ENCODE measurements at regions not wholly inside any gene's neighbourhood (a gene's known extent, or its start where the extent isn't known, plus 50 kb on each side); places are given as distances from the start of the nearest gene placed in this dataset.

GRCh38 chr22:48675830-48676145 lies 1151.9 kb downstream of the BRD1 start:
- H3K4me3 ChIP-seq (ENCODE audit: severe bottlenecking), result no peak overlapping the region
- H3K27ac ChIP-seq (ENCODE audit: poor library complexity, severe bottlenecking), result no peak overlapping the region
- DNase-seq (ENCODE audit: low spot score) (no peak), ATAC-seq (ENCODE audit: low read depth) (no peak)
- H3K36me3 ChIP-seq (ENCODE audit: low read depth), result no peaks in the 10 kb centered on the region
- no peak for TF ChIP-seq CTCF (IDR thresholded peaks at IDR 0.05; ENCODE audit: poor library complexity, severe bottlenecking)
- no peaks in the 10 kb centered on the region for H3K27me3 ChIP-seq (ENCODE audit: insufficient read depth, poor library complexity, severe bottlenecking)
- H3K9me3 ChIP-seq (ENCODE audit: severe bottlenecking), result no peaks in the 10 kb centered on the region
- no peaks in the 10 kb centered on the region for H3K4me1 ChIP-seq (ENCODE audit: insufficient read depth, poor library complexity, severe bottlenecking)

GRCh38 chr22:48675141-48675829 lies 1152.4 kb downstream of the BRD1 start:
- no peak overlapping the region for H3K27ac ChIP-seq (ENCODE audit: poor library complexity, severe bottlenecking)
- DNase-seq (ENCODE audit: low spot score) (no peak), ATAC-seq (ENCODE audit: low read depth) (no peak)
- no peaks in the 10 kb centered on the region for H3K9me3 ChIP-seq (ENCODE audit: severe bottlenecking)
- H3K27me3 ChIP-seq (ENCODE audit: insufficient read depth, poor library complexity, severe bottlenecking), result no peaks in the 10 kb centered on the region
- no peaks in the 10 kb centered on the region for H3K4me1 ChIP-seq (ENCODE audit: insufficient read depth, poor library complexity, severe bottlenecking)
- H3K36me3 ChIP-seq (ENCODE audit: low read depth), result no peaks in the 10 kb centered on the region
- H3K4me3 ChIP-seq (ENCODE audit: severe bottlenecking), result no peak overlapping the region
- TF ChIP-seq CTCF (IDR thresholded peaks at IDR 0.05; ENCODE audit: poor library complexity, severe bottlenecking), result no peak

- ATAC-seq (ENCODE audit: low read depth), result no peak
- DNase-seq (ENCODE audit: low spot score), result no peak
- H3K4me1 ChIP-seq (ENCODE audit: insufficient read depth, poor library complexity, severe bottlenecking), result no peaks in the 10 kb centered on the region
- no peaks in the 10 kb centered on the region for H3K27me3 ChIP-seq (ENCODE audit: insufficient read depth, poor library complexity, severe bottlenecking)
- H3K9me3 ChIP-seq (ENCODE audit: severe bottlenecking), result no peaks in the 10 kb centered on the region
- H3K4me3 ChIP-seq (ENCODE audit: severe bottlenecking), result no peak overlapping the region
- TF ChIP-seq CTCF (IDR thresholded peaks at IDR 0.05; ENCODE audit: poor library complexity, severe bottlenecking), result no peak
- no peak overlapping the region for H3K27ac ChIP-seq (ENCODE audit: poor library complexity, severe bottlenecking)
- H3K36me3 ChIP-seq (ENCODE audit: low read depth), result no peaks in the 10 kb centered on the region
Measured at GRCh38 chr22:48673806-48674500, 1153.7 kb downstream of the BRD1 start.

- ATAC-seq (ENCODE audit: low read depth) (no peak), DNase-seq (ENCODE audit: low spot score) (no peak)
- Histone ChIP-seq H3K4me1 (ENCODE audit: insufficient read depth, poor library complexity, severe bottlenecking) (no peaks in the 10 kb centered on the region), H3K36me3 (ENCODE audit: low read depth) (no peaks in the 10 kb centered on the region), H3K9me3 (ENCODE audit: severe bottlenecking) (no peaks in the 10 kb centered on the region), H3K27ac (ENCODE audit: poor library complexity, severe bottlenecking) (no peak overlapping the region), H3K27me3 (ENCODE audit: insufficient read depth, poor library complexity, severe bottlenecking) (no peaks in the 10 kb centered on the region), H3K4me3 (ENCODE audit: severe bottlenecking) (no peak overlapping the region)
- TF ChIP-seq CTCF (IDR thresholded peaks at IDR 0.05; ENCODE audit: poor library complexity, severe bottlenecking), result no peak
Measured at GRCh38 chr22:48672387-48672786, 1155.3 kb downstream of the BRD1 start.

GRCh38 chr22:48670731-48671130 lies 1156.9 kb downstream of the BRD1 start:
- H3K9me3 ChIP-seq (ENCODE audit: severe bottlenecking), result no peaks in the 10 kb centered on the region
- TF ChIP-seq CTCF (IDR thresholded peaks at IDR 0.05; ENCODE audit: poor library complexity, severe bottlenecking), result no peak
- H3K4me3 ChIP-seq (ENCODE audit: severe bottlenecking), result no peak overlapping the region
- DNase-seq (ENCODE audit: low spot score), result no peak
- H3K4me1 ChIP-seq (ENCODE audit: insufficient read depth, poor library complexity, severe bottlenecking), result no peaks in the 10 kb centered on the region
- no peak overlapping the region for H3K27ac ChIP-seq (ENCODE audit: poor library complexity, severe bottlenecking)
- H3K27me3 ChIP-seq (ENCODE audit: insufficient read depth, poor library complexity, severe bottlenecking), result no peaks in the 10 kb centered on the region
- no peaks in the 10 kb centered on the region for H3K36me3 ChIP-seq (ENCODE audit: low read depth)
- ATAC-seq (ENCODE audit: low read depth), result no peak
